ENCODE measurements at regions not wholly inside any gene's neighbourhood (a gene's known extent, or its start where the extent isn't known, plus 50 kb on each side); places are given as distances from the start of the nearest gene placed in this dataset.

DNA sequence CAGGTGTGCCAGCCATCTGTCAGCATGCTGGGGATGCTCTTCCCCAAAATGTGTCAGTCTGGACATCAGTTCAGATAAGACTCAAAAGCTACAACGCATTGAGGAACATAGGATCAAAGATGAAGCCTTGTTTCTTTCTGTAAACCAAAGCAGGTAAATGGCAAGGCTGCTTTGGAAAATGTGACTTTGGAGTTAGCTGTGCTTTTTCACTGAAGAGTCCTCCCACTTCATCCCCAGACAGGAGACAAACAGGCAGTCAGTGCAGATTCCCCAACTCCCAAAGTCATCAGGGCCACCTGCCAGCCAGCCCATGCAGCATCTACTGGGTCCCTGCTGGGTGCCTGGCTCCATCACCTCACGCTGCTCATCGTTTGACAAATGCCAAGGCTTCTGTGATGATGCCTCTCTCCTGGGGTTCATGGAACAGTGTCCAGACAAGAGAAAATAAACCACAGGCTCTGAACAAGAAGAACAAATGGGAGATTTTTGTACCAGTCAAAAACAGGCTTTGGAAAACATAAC lies 205.0 kb upstream of the BTBD3 start:
- DNase-seq (ENCODE audit: low read depth, low spot score) (no peak), ATAC-seq (no peak)
- Histone ChIP-seq H3K9me3 (ENCODE audit: control insufficient read depth, insufficient read depth, low read depth, low read length) (no peaks in the 10 kb centered on the region), H3K4me3 (ENCODE audit: low read depth in 2 of 2, low read length in 2 of 2) (no peak overlapping the region), H3K4me1 (ENCODE audit: control insufficient read depth, insufficient read depth, low read length) (no peaks in the 10 kb centered on the region), H3K27me3 (ENCODE audit: control insufficient read depth, insufficient read depth, low read length) (no peaks in the 10 kb centered on the region), H3K27ac (ENCODE audit: low read length) (no peak overlapping the region), H3K36me3 (ENCODE audit: control insufficient read depth, insufficient read depth, low read length) (no peaks in the 10 kb centered on the region)
- TF ChIP-seq, protein P1, sequence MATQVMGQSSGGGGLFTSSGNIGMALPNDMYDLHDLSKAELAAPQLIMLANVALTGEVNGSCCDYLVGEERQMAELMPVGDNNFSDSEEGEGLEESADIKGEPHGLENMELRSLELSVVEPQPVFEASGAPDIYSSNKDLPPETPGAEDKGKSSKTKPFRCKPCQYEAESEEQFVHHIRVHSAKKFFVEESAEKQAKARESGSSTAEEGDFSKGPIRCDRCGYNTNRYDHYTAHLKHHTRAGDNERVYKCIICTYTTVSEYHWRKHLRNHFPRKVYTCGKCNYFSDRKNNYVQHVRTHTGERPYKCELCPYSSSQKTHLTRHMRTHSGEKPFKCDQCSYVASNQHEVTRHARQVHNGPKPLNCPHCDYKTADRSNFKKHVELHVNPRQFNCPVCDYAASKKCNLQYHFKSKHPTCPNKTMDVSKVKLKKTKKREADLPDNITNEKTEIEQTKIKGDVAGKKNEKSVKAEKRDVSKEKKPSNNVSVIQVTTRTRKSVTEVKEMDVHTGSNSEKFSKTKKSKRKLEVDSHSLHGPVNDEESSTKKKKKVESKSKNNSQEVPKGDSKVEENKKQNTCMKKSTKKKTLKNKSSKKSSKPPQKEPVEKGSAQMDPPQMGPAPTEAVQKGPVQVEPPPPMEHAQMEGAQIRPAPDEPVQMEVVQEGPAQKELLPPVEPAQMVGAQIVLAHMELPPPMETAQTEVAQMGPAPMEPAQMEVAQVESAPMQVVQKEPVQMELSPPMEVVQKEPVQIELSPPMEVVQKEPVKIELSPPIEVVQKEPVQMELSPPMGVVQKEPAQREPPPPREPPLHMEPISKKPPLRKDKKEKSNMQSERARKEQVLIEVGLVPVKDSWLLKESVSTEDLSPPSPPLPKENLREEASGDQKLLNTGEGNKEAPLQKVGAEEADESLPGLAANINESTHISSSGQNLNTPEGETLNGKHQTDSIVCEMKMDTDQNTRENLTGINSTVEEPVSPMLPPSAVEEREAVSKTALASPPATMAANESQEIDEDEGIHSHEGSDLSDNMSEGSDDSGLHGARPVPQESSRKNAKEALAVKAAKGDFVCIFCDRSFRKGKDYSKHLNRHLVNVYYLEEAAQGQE (IDR thresholded peaks at IDR 0.05; ENCODE audit: insufficient read depth in 1 of 2, low read depth in 2 of 2, low read length in 1 of 2) = no peak
- TF ChIP-seq TCF7L2 (IDR thresholded peaks at IDR 0.05; ENCODE audit: low read depth, low read length) (no peak), SIN3A (IDR thresholded peaks at IDR 0.05; ENCODE audit: borderline replicate concordance, insufficient read depth, low read depth, low read length) (no peak), POLR2AphosphoS5 (IDR thresholded peaks at IDR 0.05; ENCODE audit: low read depth, low read length) (no peak)
- TF ChIP-seq, protein P2, sequence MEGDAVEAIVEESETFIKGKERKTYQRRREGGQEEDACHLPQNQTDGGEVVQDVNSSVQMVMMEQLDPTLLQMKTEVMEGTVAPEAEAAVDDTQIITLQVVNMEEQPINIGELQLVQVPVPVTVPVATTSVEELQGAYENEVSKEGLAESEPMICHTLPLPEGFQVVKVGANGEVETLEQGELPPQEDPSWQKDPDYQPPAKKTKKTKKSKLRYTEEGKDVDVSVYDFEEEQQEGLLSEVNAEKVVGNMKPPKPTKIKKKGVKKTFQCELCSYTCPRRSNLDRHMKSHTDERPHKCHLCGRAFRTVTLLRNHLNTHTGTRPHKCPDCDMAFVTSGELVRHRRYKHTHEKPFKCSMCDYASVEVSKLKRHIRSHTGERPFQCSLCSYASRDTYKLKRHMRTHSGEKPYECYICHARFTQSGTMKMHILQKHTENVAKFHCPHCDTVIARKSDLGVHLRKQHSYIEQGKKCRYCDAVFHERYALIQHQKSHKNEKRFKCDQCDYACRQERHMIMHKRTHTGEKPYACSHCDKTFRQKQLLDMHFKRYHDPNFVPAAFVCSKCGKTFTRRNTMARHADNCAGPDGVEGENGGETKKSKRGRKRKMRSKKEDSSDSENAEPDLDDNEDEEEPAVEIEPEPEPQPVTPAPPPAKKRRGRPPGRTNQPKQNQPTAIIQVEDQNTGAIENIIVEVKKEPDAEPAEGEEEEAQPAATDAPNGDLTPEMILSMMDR (IDR thresholded peaks at IDR 0.05) = no peak
- CTCF ChIA-PET = no interaction called here
- no TSS peak for BruUV-seq (replicated peaks)
- intact Hi-C loops (cut with micrococcal nuclease; ENCODE audit: unreplicated experiment) = no loop called here
- POLR2A ChIA-PET = no interaction called here
- in situ Hi-C loops (cut with HindIII; ENCODE audit: low pct_unique_long_range_greater_than_20kb, low sequenced_read_pairs) = no loop called here

DNA sequence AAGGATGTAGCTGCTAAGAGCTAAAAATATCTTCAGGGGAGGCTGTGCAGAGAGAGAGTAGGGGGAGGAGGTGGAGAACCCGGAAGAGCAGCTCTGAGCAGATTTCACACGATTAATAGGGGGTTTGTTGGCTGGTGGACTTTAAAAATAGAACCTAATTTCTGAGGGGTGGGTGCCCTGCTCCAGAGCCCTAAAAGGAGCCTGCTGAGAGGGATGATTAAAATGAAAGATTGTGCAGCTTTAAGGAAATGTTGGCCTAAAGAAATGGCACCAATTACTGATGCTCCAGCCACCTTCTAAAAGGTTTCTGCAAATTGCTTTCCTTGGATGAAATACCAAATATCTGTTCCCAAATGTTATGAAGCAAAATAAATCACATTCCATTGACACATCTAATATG lies 202.8 kb upstream of the BTBD3 start:
- intact Hi-C loops (cut with micrococcal nuclease; ENCODE audit: unreplicated experiment) (no loop called here), in situ Hi-C loops (cut with HindIII; ENCODE audit: low pct_unique_long_range_greater_than_20kb, low sequenced_read_pairs) (no loop called here)
- POLR2A ChIA-PET = no interaction called here
- ATAC-seq (no peak), DNase-seq (ENCODE audit: low read depth, low spot score) (no peak)
- no peaks in the 10 kb centered on the region for H3K36me3 ChIP-seq (ENCODE audit: control insufficient read depth, insufficient read depth, low read length)
- no peak overlapping the region for H3K4me3 ChIP-seq (ENCODE audit: low read depth in 2 of 2, low read length in 2 of 2)
- CTCF ChIA-PET = no interaction called here
- H3K27me3 ChIP-seq (ENCODE audit: control insufficient read depth, insufficient read depth, low read length) = no peaks in the 10 kb centered on the region
- H3K27ac ChIP-seq (ENCODE audit: low read length) = no peak overlapping the region
- BruUV-seq (replicated peaks) = no TSS peak
- TF ChIP-seq TCF7L2 (IDR thresholded peaks at IDR 0.05; ENCODE audit: low read depth, low read length) = no peak
- TF ChIP-seq SIN3A (IDR thresholded peaks at IDR 0.05; ENCODE audit: borderline replicate concordance, insufficient read depth, low read depth, low read length) = no peak
- TF ChIP-seq, protein P2 (IDR thresholded peaks at IDR 0.05) = no peak
- TF ChIP-seq POLR2AphosphoS5 (IDR thresholded peaks at IDR 0.05; ENCODE audit: low read depth, low read length) = no peak
- H3K4me1 ChIP-seq (ENCODE audit: control insufficient read depth, insufficient read depth, low read length) = no peaks in the 10 kb centered on the region
- no peaks in the 10 kb centered on the region for H3K9me3 ChIP-seq (ENCODE audit: control insufficient read depth, insufficient read depth, low read depth, low read length)

Measured in Panc1 (cell line).